ENCODE measurements at regions not wholly inside any gene's neighbourhood (a gene's known extent, or its start where the extent isn't known, plus 50 kb on each side); places are given as distances from the start of the nearest gene placed in this dataset.

DNA sequence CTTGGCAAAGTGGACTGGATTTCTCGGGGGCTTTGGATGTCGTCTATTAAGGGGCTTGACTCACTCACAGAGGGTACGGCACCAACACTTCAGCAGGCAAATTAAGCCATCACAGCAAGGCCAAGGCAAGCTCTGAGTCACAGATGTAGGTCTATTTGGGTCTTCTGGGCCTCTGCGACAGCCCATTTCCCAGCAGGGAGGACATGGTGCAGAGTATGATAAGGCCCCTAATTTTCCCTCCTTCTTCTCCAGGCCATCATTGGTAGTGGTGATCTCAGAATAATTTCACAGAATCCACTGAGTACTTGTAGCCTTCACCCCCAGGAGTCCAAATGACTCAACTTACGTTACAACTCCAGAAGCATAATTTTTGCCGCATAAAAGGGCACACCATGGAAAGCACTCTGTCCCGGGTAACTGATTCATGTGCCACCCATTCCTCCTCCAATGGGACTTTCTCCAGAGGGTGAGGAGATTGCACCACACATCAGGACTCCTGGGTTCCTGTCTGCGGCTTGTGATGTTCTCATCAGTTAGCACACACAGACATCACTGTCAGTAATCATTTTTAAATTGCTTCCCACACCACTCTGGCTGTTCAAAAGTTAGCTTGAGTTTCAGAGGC, 164.9 kb downstream of the TXNL1 start:
- Histone ChIP-seq H3K4me3 (replicated peaks in 1 of 3) (no peak overlapping the region), H3K4me1 (no peaks in the 10 kb centered on the region), H3K36me3 (no peaks in the 10 kb centered on the region), H3K27me3 (no peaks in the 10 kb centered on the region), H3K9me3 (no peaks in the 10 kb centered on the region), H3K27ac (no peak overlapping the region)
- intact Hi-C loops (cut with DNase I) = no loop called here
- 93 to 94% methylated on average over 8 of the region's 8 CpGs for WGBS, 2 donors
- TF ChIP-seq, protein P1, sequence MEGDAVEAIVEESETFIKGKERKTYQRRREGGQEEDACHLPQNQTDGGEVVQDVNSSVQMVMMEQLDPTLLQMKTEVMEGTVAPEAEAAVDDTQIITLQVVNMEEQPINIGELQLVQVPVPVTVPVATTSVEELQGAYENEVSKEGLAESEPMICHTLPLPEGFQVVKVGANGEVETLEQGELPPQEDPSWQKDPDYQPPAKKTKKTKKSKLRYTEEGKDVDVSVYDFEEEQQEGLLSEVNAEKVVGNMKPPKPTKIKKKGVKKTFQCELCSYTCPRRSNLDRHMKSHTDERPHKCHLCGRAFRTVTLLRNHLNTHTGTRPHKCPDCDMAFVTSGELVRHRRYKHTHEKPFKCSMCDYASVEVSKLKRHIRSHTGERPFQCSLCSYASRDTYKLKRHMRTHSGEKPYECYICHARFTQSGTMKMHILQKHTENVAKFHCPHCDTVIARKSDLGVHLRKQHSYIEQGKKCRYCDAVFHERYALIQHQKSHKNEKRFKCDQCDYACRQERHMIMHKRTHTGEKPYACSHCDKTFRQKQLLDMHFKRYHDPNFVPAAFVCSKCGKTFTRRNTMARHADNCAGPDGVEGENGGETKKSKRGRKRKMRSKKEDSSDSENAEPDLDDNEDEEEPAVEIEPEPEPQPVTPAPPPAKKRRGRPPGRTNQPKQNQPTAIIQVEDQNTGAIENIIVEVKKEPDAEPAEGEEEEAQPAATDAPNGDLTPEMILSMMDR (IDR thresholded peaks at IDR 0.05) = no peak
- no peak for TF ChIP-seq POLR2A (IDR thresholded peaks at IDR 0.05)
- DNase-seq = no peak

GRCh38 chr18:56470406-56471351, 167.7 kb downstream of the TXNL1 start:
- Histone ChIP-seq H3K4me3 (replicated peaks in 1 of 3) (no peak overlapping the region), H3K9me3 (no peaks in the 10 kb centered on the region), H3K36me3 (no peaks in the 10 kb centered on the region), H3K27me3 (no peaks in the 10 kb centered on the region), H3K27ac (no peak overlapping the region), H3K4me1 (no peaks in the 10 kb centered on the region)
- DNase-seq = no peak
- intact Hi-C loops (cut with DNase I) = no loop called here
- WGBS, 2 donors = 67 to 75% methylated on average over 5 of the region's 5 CpGs
- no peak for TF ChIP-seq POLR2A (IDR thresholded peaks at IDR 0.05)
- TF ChIP-seq, protein P1 (IDR thresholded peaks at IDR 0.05) = no peak

- Histone ChIP-seq H3K36me3 (no peaks in the 10 kb centered on the region), H3K27ac (no peak overlapping the region), H3K4me3 (replicated peaks in 1 of 3) (no peak overlapping the region), H3K4me1 (no peaks in the 10 kb centered on the region), H3K9me3 (no peaks in the 10 kb centered on the region), H3K27me3 (no peaks in the 10 kb centered on the region)
- intact Hi-C loops (cut with DNase I) = no loop called here
- WGBS, 2 donors = 93 to 96% methylated on average over 4 of the region's 4 CpGs
- TF ChIP-seq, protein P1 (IDR thresholded peaks at IDR 0.05) = no peak
- TF ChIP-seq POLR2A (IDR thresholded peaks at IDR 0.05) = no peak
- DNase-seq = no peak
These were observed 168.8 kb downstream of the TXNL1 start for GRCh38 chr18:56469582-56469981.

GRCh38 chr18:56468396-56468795, 170.0 kb downstream of the TXNL1 start:
- H3K4me3 ChIP-seq (replicated peaks in 1 of 3) = no peak overlapping the region
- 88 to 92% methylated on average over 1 of the region's 1 CpG for WGBS, 2 donors
- H3K4me1 ChIP-seq = no peaks in the 10 kb centered on the region
- no peaks in the 10 kb centered on the region for H3K9me3 ChIP-seq
- intact Hi-C loops (cut with DNase I) = no loop called here
- H3K27me3 ChIP-seq = no peaks in the 10 kb centered on the region
- TF ChIP-seq POLR2A (IDR thresholded peaks at IDR 0.05) = no peak
- TF ChIP-seq, protein P1 (IDR thresholded peaks at IDR 0.05) = no peak
- no peak for DNase-seq
- no peaks in the 10 kb centered on the region for H3K36me3 ChIP-seq
- no peak overlapping the region for H3K27ac ChIP-seq

GRCh38 chr18:56462276-56462675, 176.1 kb downstream of the TXNL1 start:
- Histone ChIP-seq H3K4me3 (replicated peaks in 1 of 3) (no peak overlapping the region), H3K9me3 (no peaks in the 10 kb centered on the region), H3K4me1 (peaks cover 0 to 10% of the 10 kb centered on the region in 2 donors), H3K27me3 (no peaks in the 10 kb centered on the region), H3K36me3 (no peaks in the 10 kb centered on the region), H3K27ac (no peak overlapping the region)
- no peak for DNase-seq
- TF ChIP-seq POLR2A (IDR thresholded peaks at IDR 0.05) = no peak
- TF ChIP-seq, protein P1 (IDR thresholded peaks at IDR 0.05) = no peak
- intact Hi-C loops (cut with DNase I) = no loop called here
- WGBS, 2 donors = 88 to 98% methylated on average over 1 of the region's 1 CpG
